ENCODE measurements at regions not wholly inside any gene's neighbourhood (a gene's known extent, or its start where the extent isn't known, plus 50 kb on each side); places are given as distances from the start of the nearest gene placed in this dataset.
"Not testable (repeated sequence)": the region's sequence is repeated elsewhere in the genome, so short reads cannot be mapped to it uniquely, and the experiment has no call there.

DNA sequence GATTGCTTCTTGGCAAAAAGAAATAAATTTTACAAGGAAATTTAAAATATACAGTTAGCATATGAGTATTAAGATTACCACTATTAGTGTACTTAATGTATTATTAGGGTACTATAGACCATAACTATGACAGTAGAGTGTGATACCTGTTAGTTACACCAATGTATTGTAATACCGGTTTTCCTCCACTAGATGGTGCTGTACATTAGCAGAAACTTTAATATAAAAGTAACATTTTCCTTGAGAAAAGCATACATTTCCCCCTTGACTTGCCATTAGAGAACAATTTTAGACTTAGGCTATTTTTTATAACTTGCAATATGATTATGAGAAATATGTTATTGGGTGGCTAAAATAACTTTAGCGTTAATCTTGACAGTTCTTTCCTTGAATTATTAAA, 173.3 kb upstream of the TGIF2LY start:
- TF ChIP-seq, protein P1, sequence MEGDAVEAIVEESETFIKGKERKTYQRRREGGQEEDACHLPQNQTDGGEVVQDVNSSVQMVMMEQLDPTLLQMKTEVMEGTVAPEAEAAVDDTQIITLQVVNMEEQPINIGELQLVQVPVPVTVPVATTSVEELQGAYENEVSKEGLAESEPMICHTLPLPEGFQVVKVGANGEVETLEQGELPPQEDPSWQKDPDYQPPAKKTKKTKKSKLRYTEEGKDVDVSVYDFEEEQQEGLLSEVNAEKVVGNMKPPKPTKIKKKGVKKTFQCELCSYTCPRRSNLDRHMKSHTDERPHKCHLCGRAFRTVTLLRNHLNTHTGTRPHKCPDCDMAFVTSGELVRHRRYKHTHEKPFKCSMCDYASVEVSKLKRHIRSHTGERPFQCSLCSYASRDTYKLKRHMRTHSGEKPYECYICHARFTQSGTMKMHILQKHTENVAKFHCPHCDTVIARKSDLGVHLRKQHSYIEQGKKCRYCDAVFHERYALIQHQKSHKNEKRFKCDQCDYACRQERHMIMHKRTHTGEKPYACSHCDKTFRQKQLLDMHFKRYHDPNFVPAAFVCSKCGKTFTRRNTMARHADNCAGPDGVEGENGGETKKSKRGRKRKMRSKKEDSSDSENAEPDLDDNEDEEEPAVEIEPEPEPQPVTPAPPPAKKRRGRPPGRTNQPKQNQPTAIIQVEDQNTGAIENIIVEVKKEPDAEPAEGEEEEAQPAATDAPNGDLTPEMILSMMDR (IDR thresholded peaks at IDR 0.05): peak; percentile 67
- TF ChIP-seq EZH2 (IDR thresholded peaks at IDR 0.05; ENCODE audit: borderline replicate concordance, insufficient read depth, low read depth, low read length, poor library complexity, severe bottlenecking): not testable (repeated sequence)
